Left ventricle myocardium inferior (tissue), 1 donor: ENCODE measurements at regions not wholly inside any gene's neighbourhood (a gene's known extent, or its start where the extent isn't known, plus 50 kb on each side); places are given as distances from the start of the nearest gene placed in this dataset.

Experiments used
- DNase-seq: peaks from one replicate; pipeline ENCODE4 v3.0.0-alpha.2; 2020
- H3K27ac ChIP-seq: fragments of 200-600 bp; replicated peaks from 2 replicates; pipeline ENCODE4 v1.8.0; 2021
- H3K27me3 ChIP-seq: fragments of 200-600 bp; 2 replicates; pipeline ENCODE4 v1.8.0; 2021; ENCODE audit warnings: low read depth
- H3K36me3 ChIP-seq: fragments of 200-600 bp; 2 replicates; pipeline ENCODE4 v1.8.0; 2021
- H3K4me1 ChIP-seq: fragments of 200-600 bp; 2 replicates; pipeline ENCODE4 v1.8.0; 2021
- H3K4me3 ChIP-seq: fragments of 200-600 bp; 2 replicates; pipeline ENCODE4 v1.8.0; 2021; ENCODE audit warnings: mild to moderate bottlenecking, moderate library complexity
- H3K9me3 ChIP-seq: fragments of 200-600 bp; replicated peaks from 2 replicates; pipeline ENCODE4 v1.8.0; 2021
- CTCF ChIP-seq: fragments of 200-600 bp; IDR thresholded peaks from 2 replicates; pipeline ENCODE4 v1.8.0; 2021; ENCODE audit warnings: antibody characterized with exemption, mild to moderate bottlenecking, borderline replicate concordance
- intact Hi-C: fragments of 100-400 bp; cut with micrococcal nuclease; formaldehyde crosslinking; loops from one replicate; pipeline ENCODE4 v1.11.0; 2022
- donor health status: DM: no; HTN: yes; CAD: no; lungs with severe emphysema.

GRCh38 chr16:59510008-59510424 lies 775.9 kb upstream of the GOT2 start:
- Histone ChIP-seq H3K4me3 (no peak overlapping the region), H3K36me3 (no peaks in the 10 kb centered on the region), H3K4me1 (no peaks in the 10 kb centered on the region), H3K27ac (no peak overlapping the region), H3K27me3 (no peaks in the 10 kb centered on the region), H3K9me3 (peaks cover 14% of the 10 kb centered on the region)
- no peak for TF ChIP-seq CTCF
- no peak for DNase-seq
- intact Hi-C loops = no loop called here

- no peak for TF ChIP-seq CTCF
- DNase-seq = no peak
- intact Hi-C loops = no loop called here
- no peaks in the 10 kb centered on the region for H3K4me1 ChIP-seq
- H3K9me3 ChIP-seq = no peaks in the 10 kb centered on the region
- no peaks in the 10 kb centered on the region for H3K36me3 ChIP-seq
- H3K27ac ChIP-seq = no peak overlapping the region
- no peaks in the 10 kb centered on the region for H3K27me3 ChIP-seq
- H3K4me3 ChIP-seq = no peak overlapping the region
Observed at GRCh38 chr16:59500601-59501000, 766.5 kb upstream of the GOT2 start.

GRCh38 chr16:59487067-59487466 lies 753.0 kb upstream of the GOT2 start:
- intact Hi-C loops = no loop called here

GRCh38 chr16:59484833-59485516 lies 750.9 kb upstream of the GOT2 start:
- TF ChIP-seq CTCF = no peak
- intact Hi-C loops = no loop called here
- no peaks in the 10 kb centered on the region for H3K4me1 ChIP-seq
- H3K4me3 ChIP-seq = no peak overlapping the region
- no peaks in the 10 kb centered on the region for H3K27me3 ChIP-seq
- H3K9me3 ChIP-seq = peaks cover 22% of the 10 kb centered on the region
- H3K27ac ChIP-seq = no peak overlapping the region
- H3K36me3 ChIP-seq = no peaks in the 10 kb centered on the region
- DNase-seq = no peak

More at GRCh38 chr16:59487067-59487466, 753.0 kb upstream of the GOT2 start:
- Histone ChIP-seq H3K27me3 (no peaks in the 10 kb centered on the region), H3K4me1 (no peaks in the 10 kb centered on the region), H3K27ac (no peak overlapping the region), H3K9me3 (peaks cover 22% of the 10 kb centered on the region), H3K36me3 (no peaks in the 10 kb centered on the region), H3K4me3 (no peak overlapping the region)
- DNase-seq = no peak
- TF ChIP-seq CTCF = no peak

GRCh38 chr16:59478838-59479237 lies 744.7 kb upstream of the GOT2 start:
- Histone ChIP-seq H3K9me3 (peaks cover 20% of the 10 kb centered on the region), H3K4me3 (no peak overlapping the region), H3K36me3 (no peaks in the 10 kb centered on the region), H3K27ac (no peak overlapping the region), H3K4me1 (no peaks in the 10 kb centered on the region), H3K27me3 (no peaks in the 10 kb centered on the region)
- DNase-seq = no peak
- intact Hi-C loops = no loop called here
- TF ChIP-seq CTCF = no peak

GRCh38 chr16:59470556-59470955 lies 736.4 kb upstream of the GOT2 start:
- no peaks in the 10 kb centered on the region for H3K4me1 ChIP-seq
- intact Hi-C loops = no loop called here
- no peak overlapping the region for H3K27ac ChIP-seq
- H3K36me3 ChIP-seq = no peaks in the 10 kb centered on the region
- no peak for DNase-seq
- no peak for TF ChIP-seq CTCF
- H3K9me3 ChIP-seq = peaks cover 17% of the 10 kb centered on the region
- no peaks in the 10 kb centered on the region for H3K27me3 ChIP-seq
- no peak overlapping the region for H3K4me3 ChIP-seq
